ENCODE measurements at regions not wholly inside any gene's neighbourhood (a gene's known extent, or its start where the extent isn't known, plus 50 kb on each side); places are given as distances from the start of the nearest gene placed in this dataset.

DNA sequence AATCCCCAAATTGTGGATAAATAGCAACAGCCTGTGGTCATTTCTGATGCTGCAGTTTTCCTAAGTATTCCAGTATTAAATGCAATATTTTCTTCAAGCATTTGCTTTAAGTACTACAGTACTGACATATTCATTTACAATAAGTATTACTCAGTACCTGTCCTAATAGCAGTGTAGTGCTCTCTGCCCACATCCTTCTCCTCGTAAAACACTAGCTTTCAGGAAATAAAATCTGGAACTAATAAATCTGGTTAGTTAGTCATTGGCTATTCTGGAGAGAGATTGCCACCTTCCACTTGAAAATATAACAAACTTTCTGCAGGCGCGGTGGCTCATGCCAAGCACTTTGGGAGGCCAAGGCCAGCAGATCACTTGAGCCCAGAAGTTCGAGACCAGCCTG lies 441.5 kb downstream of the PRKD1 start:
- DNase-seq = no peak

DNA sequence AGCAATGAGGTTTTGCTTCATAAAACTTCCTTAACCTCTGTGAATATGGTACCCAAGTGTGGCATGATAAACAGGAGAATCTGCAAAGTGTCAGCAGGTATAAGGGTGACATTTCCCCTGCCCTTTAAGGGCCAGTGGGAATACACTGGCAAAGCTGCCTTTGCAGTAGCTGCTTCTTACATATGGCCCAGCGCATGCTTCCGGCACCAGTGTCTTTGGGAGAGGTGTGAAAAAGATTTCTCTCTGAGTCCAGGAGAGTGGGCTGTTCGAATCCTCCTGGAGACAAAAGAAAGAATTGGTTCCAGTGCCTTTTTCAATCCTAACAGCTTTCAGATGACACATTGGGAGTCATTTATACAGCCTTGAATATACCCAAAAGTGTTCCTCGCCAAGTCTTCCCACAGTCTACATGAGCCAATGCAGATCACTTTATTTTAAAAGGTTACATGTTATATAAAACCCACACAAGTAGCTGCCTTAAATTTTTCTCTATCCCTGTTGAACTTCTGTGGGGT lies 437.7 kb downstream of the PRKD1 start:
- DNase-seq = no peak

DNA sequence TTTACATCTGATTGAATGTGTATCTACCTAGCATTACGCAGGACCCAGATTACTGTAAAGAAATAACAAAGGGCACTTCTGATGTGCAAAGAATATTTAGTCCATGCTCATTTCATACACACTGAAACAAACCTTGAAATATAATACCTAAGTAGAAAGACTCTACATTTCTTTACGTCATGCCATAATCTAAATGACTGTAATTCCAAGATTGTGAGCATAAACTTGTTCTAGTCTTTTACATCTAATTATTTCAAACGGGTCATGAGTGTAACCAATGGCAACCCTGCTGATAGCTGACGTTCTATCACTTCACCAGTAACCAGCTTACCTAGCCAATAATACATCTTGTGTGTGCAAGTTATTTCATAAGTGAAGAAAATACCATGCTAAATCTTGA lies 433.8 kb downstream of the PRKD1 start:
- DNase-seq = no peak

DNA sequence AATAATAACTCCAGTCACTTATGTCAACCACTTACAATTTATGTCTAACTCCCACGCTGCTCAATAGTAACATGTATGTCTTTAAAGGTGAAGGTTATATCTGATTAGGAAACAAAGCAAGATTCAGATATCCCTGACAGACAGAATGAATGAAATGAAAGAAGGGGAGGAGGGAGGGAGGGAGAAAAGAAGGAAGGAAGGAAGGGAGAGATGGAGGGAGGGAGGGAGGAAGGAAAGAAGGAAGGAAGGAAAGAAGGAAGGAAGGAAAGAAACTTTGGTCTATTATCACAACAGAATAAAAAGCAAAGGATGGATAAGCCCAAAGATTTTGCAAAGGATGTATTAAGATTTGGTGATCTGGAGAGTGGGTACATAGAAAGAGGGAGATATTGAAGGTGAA lies 433.3 kb downstream of the PRKD1 start:
- no peak for DNase-seq

DNA sequence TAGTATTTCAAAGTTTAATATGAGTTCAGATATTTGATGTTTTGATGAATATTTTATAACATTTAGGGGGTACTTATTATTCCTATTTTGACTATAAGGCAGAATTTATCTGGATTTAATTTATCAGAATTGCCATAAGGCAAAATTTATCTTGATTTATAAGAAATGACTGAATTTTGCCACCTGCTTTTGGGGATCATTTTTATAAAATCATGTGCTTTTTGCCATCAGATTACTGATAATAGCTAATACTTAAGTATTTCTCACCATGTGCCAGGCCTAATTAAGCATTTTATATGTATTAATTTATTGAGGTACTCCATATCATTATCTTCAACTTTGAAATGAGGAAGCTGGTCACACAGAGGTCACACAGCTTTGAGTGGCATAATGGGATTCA lies 423.7 kb downstream of the PRKD1 start:
- no peak for DNase-seq

DNA sequence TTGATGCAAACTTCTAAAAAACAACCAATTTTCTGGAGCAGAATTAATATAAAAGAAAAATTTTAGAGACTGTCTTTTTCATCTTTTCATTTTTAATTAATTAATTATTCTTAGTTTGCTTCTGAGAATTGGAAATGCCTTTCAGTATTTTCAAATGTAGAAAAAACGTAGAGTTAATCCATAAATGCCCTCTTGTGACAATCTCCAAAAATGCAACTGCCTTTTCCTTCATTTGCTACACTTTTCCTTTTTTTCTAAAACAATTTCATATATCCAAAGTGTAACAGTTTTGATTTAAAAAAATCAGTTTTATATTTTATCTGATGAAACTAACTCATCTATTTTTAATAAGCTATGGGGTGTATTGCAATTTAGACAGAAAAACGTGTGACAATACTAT lies 409.3 kb downstream of the PRKD1 start:
- no peak for DNase-seq

DNA sequence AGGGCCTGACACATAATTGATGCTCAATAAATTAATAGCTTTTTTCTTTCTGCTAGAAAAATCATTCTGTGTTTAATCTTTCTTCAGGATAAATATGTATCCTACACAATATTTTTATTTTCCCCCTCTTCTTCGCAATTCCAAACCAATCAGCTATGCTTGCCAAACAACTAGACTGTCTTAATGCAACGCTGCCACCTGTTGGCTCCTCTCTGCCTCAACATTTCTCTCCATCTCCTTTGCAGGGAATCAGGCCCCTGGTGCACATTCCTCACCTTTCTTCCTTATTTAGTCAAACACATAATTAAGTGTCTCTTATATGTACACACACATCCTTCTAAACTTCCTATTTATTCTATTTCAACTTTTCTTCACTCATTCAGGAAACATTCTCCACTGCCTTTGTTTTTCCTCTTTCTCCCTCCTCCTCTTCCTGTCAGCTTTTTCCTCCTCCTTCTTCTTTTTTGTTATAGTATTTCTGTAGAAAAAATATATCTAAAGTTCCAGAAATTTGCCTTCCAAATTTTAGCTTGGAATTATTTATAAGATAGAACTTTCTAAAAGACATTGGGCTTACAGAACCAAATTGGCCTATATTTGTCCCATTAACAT lies 406.0 kb downstream of the PRKD1 start:
- no peak for DNase-seq
